IMR-90 (cell line): ENCODE measurements at regions not wholly inside any gene's neighbourhood (a gene's known extent, or its start where the extent isn't known, plus 50 kb on each side); places are given as distances from the start of the nearest gene placed in this dataset.

ENCODE experiments used
- ATAC-seq: fragments of 200-7000 bp; cut with Tn5 transposase; 2 replicates; pipeline ENCODE4 v1.9.1; 2020; ENCODE audit warnings: low read depth, mild to moderate bottlenecking, moderate library complexity
- BruUV-seq: library from RNA; stranded (reverse); fragments of 400-500 nt; replicated peaks from 2 replicates; lab custom pipeline; 2021; lab: Mats Ljungman, UMichigan
- CTCF ChIA-PET: fragments of 300-600 bp; formaldehyde crosslinking; extraction: SDS; loops from one replicate; lab custom pipeline; 2021; ENCODE audit warnings: antibody characterized with exemption; lab: Yijun Ruan, JAX
- POLR2A ChIA-PET: fragments of 300-600 bp; sonication (Branson Sonifier 250); formaldehyde crosslinking; loops from one replicate; lab custom pipeline; 2022; ENCODE audit warnings: antibody characterized with exemption; ENCODE audit not compliant: unreplicated experiment; lab: Charles Lee
- DNase-seq: peaks from one replicate; pipeline ENCODE4 v3.0.0; 2013
- H2AFZ ChIP-seq: replicated peaks from 2 replicates; pipeline ENCODE3; 2013; ENCODE audit warnings: low read length, mild to moderate bottlenecking; ENCODE audit not compliant: poor library complexity
- H2AK5ac ChIP-seq: 2 replicates; pipeline ENCODE4 v1.6.1; 2013; ENCODE audit warnings: low read depth, low read length, inconsistent platforms
- H2AK9ac ChIP-seq: replicated peaks from 2 replicates; pipeline ENCODE3; 2013; ENCODE audit warnings: mild to moderate bottlenecking, low read depth, low read length, moderate library complexity; ENCODE audit not compliant: poor library complexity
- H2BK120ac ChIP-seq: 2 replicates; pipeline ENCODE4 v1.6.1; 2013; ENCODE audit warnings: low read depth, low read length, inconsistent platforms
- H2BK15ac ChIP-seq: 3 replicates; pipeline ENCODE4 v1.6.1; 2013; ENCODE audit warnings: low read depth, low read length, inconsistent platforms
- H2BK20ac ChIP-seq: 2 replicates; pipeline ENCODE4 v1.6.1; 2013; ENCODE audit warnings: low read depth, mild to moderate bottlenecking, inconsistent platforms, low read length, moderate library complexity
- H2BK5ac ChIP-seq: 2 replicates; pipeline ENCODE4 v1.6.1; 2013; ENCODE audit warnings: mild to moderate bottlenecking, low read depth, low read length, inconsistent platforms; ENCODE audit not compliant: poor library complexity, severe bottlenecking
- H3K14ac ChIP-seq: replicated peaks from 2 replicates; pipeline ENCODE4 v1.6.1; 2013; ENCODE audit warnings: low read depth, low read length, inconsistent platforms
- H3K18ac ChIP-seq: 2 replicates; pipeline ENCODE4 v1.6.1; 2013; ENCODE audit warnings: low read depth, low read length, control low read depth
- H3K23ac ChIP-seq: 2 replicates; pipeline ENCODE4 v1.6.1; 2013; ENCODE audit warnings: low read depth, low read length, inconsistent platforms
- H3K27ac ChIP-seq: 2 replicates; pipeline ENCODE4 v1.5.1; 2013; ENCODE audit warnings: mild to moderate bottlenecking, control low read depth, low read length; ENCODE audit not compliant: insufficient read depth
- H3K27me3 ChIP-seq: 2 replicates; pipeline ENCODE4 v1.6.1; 2013; ENCODE audit warnings: low read length; ENCODE audit not compliant: control insufficient read depth, insufficient read depth
- H3K36me3 ChIP-seq: 2 replicates; pipeline ENCODE4 v1.6.1; 2013; ENCODE audit warnings: low read length, mixed read lengths; ENCODE audit not compliant: control insufficient read depth, insufficient read depth
- H3K4ac ChIP-seq: 2 replicates; pipeline ENCODE4 v1.6.1; 2013; ENCODE audit warnings: low read depth, low read length, inconsistent platforms
- H3K4me1 ChIP-seq: 2 replicates; pipeline ENCODE4 v1.6.1; 2013; ENCODE audit warnings: low read length, mixed read lengths; ENCODE audit not compliant: control insufficient read depth, insufficient read depth
- H3K4me2 ChIP-seq: 2 replicates; pipeline ENCODE4 v1.6.1; 2013; ENCODE audit warnings: low read depth, mild to moderate bottlenecking, control low read depth, low read length, moderate library complexity
- H3K4me3 ChIP-seq: 2 replicates; pipeline ENCODE4 v1.5.1; 2013; ENCODE audit warnings: low read depth, mild to moderate bottlenecking, control low read depth, low read length, moderate library complexity; ENCODE audit not compliant: insufficient read depth
- H3K56ac ChIP-seq: 2 replicates; pipeline ENCODE4 v1.6.1; 2013; ENCODE audit warnings: low read length, inconsistent platforms; ENCODE audit not compliant: insufficient read depth; ENCODE audit errors: extremely low read depth
- H3K79me1 ChIP-seq, 2 experiments: 2 replicates each; pipeline ENCODE4 v1.6.1; 2013; ENCODE audit warnings: low read length in 2 of 2, inconsistent platforms in 1 of 2, low read depth in 1 of 2
- H3K9ac ChIP-seq: 2 replicates; pipeline ENCODE4 v1.6.1; 2013; ENCODE audit warnings: low read depth, low read length, control low read depth
- H3K9me1 ChIP-seq: 2 replicates; pipeline ENCODE4 v1.6.1; 2013; ENCODE audit warnings: low read length, inconsistent platforms; ENCODE audit not compliant: insufficient read depth
- H3K9me3 ChIP-seq: 2 replicates; pipeline ENCODE4 v1.6.1; 2013; ENCODE audit warnings: low read length; ENCODE audit not compliant: control insufficient read depth, insufficient read depth
- H4K20me1 ChIP-seq: 2 replicates; pipeline ENCODE4 v1.6.1; 2013; ENCODE audit warnings: low read length, inconsistent platforms; ENCODE audit not compliant: insufficient read depth
- H4K5ac ChIP-seq: 2 replicates; pipeline ENCODE4 v1.6.1; 2013; ENCODE audit warnings: mild to moderate bottlenecking, low read depth, low read length, control low read depth
- H4K8ac ChIP-seq, 2 experiments: 2 replicates each; pipeline ENCODE4 v1.6.1; 2013; ENCODE audit warnings: low read depth in 2 of 2, low read length in 2 of 2, control low read depth in 1 of 2, inconsistent platforms in 1 of 2
- H4K91ac ChIP-seq: 2 replicates; pipeline ENCODE4 v1.6.1; 2013; ENCODE audit warnings: low read depth, low read length, inconsistent platforms; ENCODE audit not compliant: insufficient read depth
- BHLHE40 ChIP-seq: fragments of 150-350 bp; IDR thresholded peaks from 2 replicates; pipeline ENCODE4 v1.6.1; 2016; ENCODE audit warnings: mild to moderate bottlenecking, low read depth, low read length
- CEBPB ChIP-seq: IDR thresholded peaks from 2 replicates; pipeline ENCODE4 v1.6.1; 2012; ENCODE audit warnings: low read depth, low read length, improper control_type of control experiment
- CHD1 ChIP-seq: IDR thresholded peaks from 2 replicates; pipeline ENCODE4 v1.6.1; 2012; ENCODE audit warnings: low read depth, low read length, improper control_type of control experiment
- FOS ChIP-seq: fragments of 150-350 bp; IDR thresholded peaks from 2 replicates; pipeline ENCODE4 v1.6.1; 2016; ENCODE audit warnings: low read depth, low read length
- MAFK ChIP-seq: IDR thresholded peaks from 2 replicates; pipeline ENCODE4 v1.6.1; 2012; ENCODE audit warnings: low read depth, low read length, improper control_type of control experiment
- MAZ ChIP-seq: IDR thresholded peaks from 2 replicates; pipeline ENCODE4 v1.6.1; 2012; ENCODE audit warnings: low read depth, mild to moderate bottlenecking, low read length, improper control_type of control experiment, moderate library complexity, borderline replicate concordance
- MXI1 ChIP-seq: IDR thresholded peaks from 2 replicates; pipeline ENCODE4 v1.6.1; 2012; ENCODE audit warnings: low read depth, mild to moderate bottlenecking, low read length, moderate library complexity, borderline replicate concordance
- NFE2L2 ChIP-seq: fragments of 150-350 bp; IDR thresholded peaks from 2 replicates; pipeline ENCODE4 v1.6.1; 2016; ENCODE audit warnings: low read depth, mild to moderate bottlenecking, low read length
- POLR2A ChIP-seq: IDR thresholded peaks from 2 replicates; pipeline ENCODE4 v1.6.1; 2012; ENCODE audit warnings: mild to moderate bottlenecking, low read depth, low read length
- RAD21 ChIP-seq: IDR thresholded peaks from 2 replicates; pipeline ENCODE4 v1.6.1; 2012; ENCODE audit warnings: low read length, improper control_type of control experiment
- RCOR1 ChIP-seq: IDR thresholded peaks from 2 replicates; pipeline ENCODE4 v1.6.1; 2012; ENCODE audit warnings: mild to moderate bottlenecking, low read length, improper control_type of control experiment; ENCODE audit not compliant: insufficient replicate concordance
- RFX5 ChIP-seq: IDR thresholded peaks from 2 replicates; pipeline ENCODE4 v1.8.0; 2012; ENCODE audit warnings: low read depth, mild to moderate bottlenecking, low read length, moderate library complexity
- SMC3 ChIP-seq: fragments of 150-350 bp; IDR thresholded peaks from 2 replicates; pipeline ENCODE4 v1.6.1; 2016; ENCODE audit warnings: low read depth, mild to moderate bottlenecking, antibody characterized with exemption, low read length, moderate library complexity
- WGBS, 2 experiments: methylation state at CpG; one replicate each; pipeline versions ENCODE4 v1.1.5 to v1.1.7; 2013; ENCODE audit warnings: missing lambda C conversion rate in 2 of 2; ENCODE audit not compliant: insufficient read length in 1 of 2; ENCODE audit errors: extremely low coverage in 2 of 2; 5-methylcytosine and 5-hydroxymethylcytosine counted together
- dilution Hi-C: fragments of 300-500 bp; cut with HindIII; formaldehyde crosslinking; loops from one replicate; pipeline ENCODE4 v1.14.3; 2018; ENCODE audit warnings: low sequenced_read_pairs; ENCODE audit not compliant: unreplicated experiment
- in situ Hi-C: fragments of 300-500 bp; cut with MboI; formaldehyde crosslinking; loops from 3 replicates; pipeline ENCODE4 v1.14.3; 2019; ENCODE audit warnings: low sequenced_read_pairs, inconsistent platforms, mixed read lengths
- intact Hi-C: fragments of 100-400 bp; cut with micrococcal nuclease; formaldehyde crosslinking; loops from 2 replicates; pipeline ENCODE4 v1.10.0; 2022
- TF ChIP-seq, protein P1 (sequence below): fragments of 150-350 bp; IDR thresholded peaks from 2 replicates; pipeline ENCODE4 v1.6.1; 2017; ENCODE audit warnings: mild to moderate bottlenecking, antibody characterized with exemption, low read length, low read depth
- TF ChIP-seq, protein P2 (sequence below): fragments of 150-350 bp; IDR thresholded peaks from 2 replicates; pipeline ENCODE4 v1.6.1; 2016; ENCODE audit warnings: low read depth, mild to moderate bottlenecking, low read length, moderate library complexity, borderline replicate concordance
- TF ChIP-seq, protein P3 (sequence below): conservative IDR thresholded peaks from 2 replicates; pipeline ENCODE4 v1.5.1; 2012; ENCODE audit warnings: mild to moderate bottlenecking, low read depth, low read length, improper control_type of control experiment

DNA sequence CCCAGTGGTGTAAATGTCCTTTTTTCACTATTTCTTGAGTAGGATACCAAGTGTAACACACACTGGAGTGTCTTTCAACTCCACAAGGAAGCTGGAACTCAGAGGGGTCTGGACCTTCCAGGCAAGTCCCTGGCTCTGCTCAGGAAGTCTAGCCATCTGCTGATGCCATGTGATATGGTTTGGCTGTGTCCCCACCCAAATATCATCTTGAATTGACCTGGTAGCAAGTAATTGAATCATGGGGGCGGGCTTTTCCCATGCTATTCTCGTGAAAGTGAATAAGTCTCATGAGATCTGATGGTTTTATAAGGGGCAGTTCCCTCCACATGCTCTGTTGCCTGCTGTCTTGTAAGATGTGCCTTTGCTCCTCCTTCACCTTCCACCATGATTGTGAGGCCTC lies 99.4 kb upstream of the CDC42EP3 start:
- H3K27ac ChIP-seq, result peak overlapping the region; percentile 84
- H2AK5ac ChIP-seq, result peak overlapping the region; percentile 94
- peaks cover 3 to 50% of the 10 kb centered on the region in 2 experiments; a peak in 2 of 4 replicates for H3K79me1 ChIP-seq
- DNase-seq, result peak; percentile 46
- TF ChIP-seq NFE2L2 (no peak), MAFK (no peak), SMC3 (no peak), CEBPB (no peak), RAD21 (no peak), RFX5 (no peak), FOS (no peak), BHLHE40 (no peak), CHD1 (no peak), RCOR1 (no peak), POLR2A (no peak), MAZ (no peak), MXI1 (no peak)
- TF ChIP-seq, protein P1, sequence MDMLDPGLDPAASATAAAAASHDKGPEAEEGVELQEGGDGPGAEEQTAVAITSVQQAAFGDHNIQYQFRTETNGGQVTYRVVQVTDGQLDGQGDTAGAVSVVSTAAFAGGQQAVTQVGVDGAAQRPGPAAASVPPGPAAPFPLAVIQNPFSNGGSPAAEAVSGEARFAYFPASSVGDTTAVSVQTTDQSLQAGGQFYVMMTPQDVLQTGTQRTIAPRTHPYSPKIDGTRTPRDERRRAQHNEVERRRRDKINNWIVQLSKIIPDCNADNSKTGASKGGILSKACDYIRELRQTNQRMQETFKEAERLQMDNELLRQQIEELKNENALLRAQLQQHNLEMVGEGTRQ, result no peak
- TF ChIP-seq, protein P2, sequence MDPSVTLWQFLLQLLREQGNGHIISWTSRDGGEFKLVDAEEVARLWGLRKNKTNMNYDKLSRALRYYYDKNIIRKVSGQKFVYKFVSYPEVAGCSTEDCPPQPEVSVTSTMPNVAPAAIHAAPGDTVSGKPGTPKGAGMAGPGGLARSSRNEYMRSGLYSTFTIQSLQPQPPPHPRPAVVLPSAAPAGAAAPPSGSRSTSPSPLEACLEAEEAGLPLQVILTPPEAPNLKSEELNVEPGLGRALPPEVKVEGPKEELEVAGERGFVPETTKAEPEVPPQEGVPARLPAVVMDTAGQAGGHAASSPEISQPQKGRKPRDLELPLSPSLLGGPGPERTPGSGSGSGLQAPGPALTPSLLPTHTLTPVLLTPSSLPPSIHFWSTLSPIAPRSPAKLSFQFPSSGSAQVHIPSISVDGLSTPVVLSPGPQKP, result no peak
- TF ChIP-seq, protein P3, sequence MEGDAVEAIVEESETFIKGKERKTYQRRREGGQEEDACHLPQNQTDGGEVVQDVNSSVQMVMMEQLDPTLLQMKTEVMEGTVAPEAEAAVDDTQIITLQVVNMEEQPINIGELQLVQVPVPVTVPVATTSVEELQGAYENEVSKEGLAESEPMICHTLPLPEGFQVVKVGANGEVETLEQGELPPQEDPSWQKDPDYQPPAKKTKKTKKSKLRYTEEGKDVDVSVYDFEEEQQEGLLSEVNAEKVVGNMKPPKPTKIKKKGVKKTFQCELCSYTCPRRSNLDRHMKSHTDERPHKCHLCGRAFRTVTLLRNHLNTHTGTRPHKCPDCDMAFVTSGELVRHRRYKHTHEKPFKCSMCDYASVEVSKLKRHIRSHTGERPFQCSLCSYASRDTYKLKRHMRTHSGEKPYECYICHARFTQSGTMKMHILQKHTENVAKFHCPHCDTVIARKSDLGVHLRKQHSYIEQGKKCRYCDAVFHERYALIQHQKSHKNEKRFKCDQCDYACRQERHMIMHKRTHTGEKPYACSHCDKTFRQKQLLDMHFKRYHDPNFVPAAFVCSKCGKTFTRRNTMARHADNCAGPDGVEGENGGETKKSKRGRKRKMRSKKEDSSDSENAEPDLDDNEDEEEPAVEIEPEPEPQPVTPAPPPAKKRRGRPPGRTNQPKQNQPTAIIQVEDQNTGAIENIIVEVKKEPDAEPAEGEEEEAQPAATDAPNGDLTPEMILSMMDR, result no peak
- H4K8ac ChIP-seq, result peak overlapping the region; percentile 81 to 89; a peak in 3 of 4 replicates
- H2BK15ac ChIP-seq, result peak overlapping the region; percentile 85; the same call in 2 of the 3 replicates
- no peak overlapping the region for H3K4me2 ChIP-seq
- no peak for ATAC-seq
- peak overlapping the region; percentile 92 for H4K5ac ChIP-seq
- peak overlapping the region; percentile 98 for H2BK5ac ChIP-seq
- H3K27me3 ChIP-seq, result no peaks in the 10 kb centered on the region
- H2BK120ac ChIP-seq, result peak overlapping the region; percentile 99
- H3K4me3 ChIP-seq, result no peak overlapping the region
- H2BK20ac ChIP-seq, result peak overlapping the region; percentile 98
- H3K4ac ChIP-seq, result peak overlapping the region; percentile 95
- no peak overlapping the region for H3K23ac ChIP-seq
- in situ Hi-C loops, result no loop called here
- POLR2A ChIA-PET, result no interaction called here
- dilution Hi-C loops, result no loop called here
- peaks cover 36% of the 10 kb centered on the region for H3K9me1 ChIP-seq
- no CpG with 5 or more reads among the region's 2 CpGs for WGBS, 2 experiments
- H3K14ac ChIP-seq, result peak overlapping the region; percentile 89; the same call in 1 of the 2 replicates
- peak overlapping the region; percentile 100 for H4K91ac ChIP-seq
- BruUV-seq, result no TSS peak
- no peak overlapping the region for H2AFZ ChIP-seq
- H3K9ac ChIP-seq, result no peak overlapping the region
- intact Hi-C loops, result no loop called here
- H3K9me3 ChIP-seq, result no peaks in the 10 kb centered on the region
- H3K36me3 ChIP-seq, result no peaks in the 10 kb centered on the region
- no peaks in the 10 kb centered on the region for H4K20me1 ChIP-seq
- peak overlapping the region; percentile 96 for H3K18ac ChIP-seq
- peaks cover 41% of the 10 kb centered on the region for H3K4me1 ChIP-seq
- CTCF ChIA-PET, result no interaction called here
- H3K56ac ChIP-seq, result no peak overlapping the region
- H2AK9ac ChIP-seq, result no peak overlapping the region
